PC-9 (cell line): ENCODE measurements at regions not wholly inside any gene's neighbourhood (a gene's known extent, or its start where the extent isn't known, plus 50 kb on each side); places are given as distances from the start of the nearest gene placed in this dataset.

ENCODE experiments used
- EZH2 ChIP-seq: fragments of 200-600 bp; sonication (generic); IDR thresholded peaks from 2 replicates; pipeline ENCODE4 v1.8.0; 2017; ENCODE audit warnings: antibody characterized with exemption, low read depth
- TF ChIP-seq, protein P1 (sequence below): fragments of 200-600 bp; sonication (generic); conservative IDR thresholded peaks from 2 replicates; pipeline ENCODE4 v1.6.1; 2017; ENCODE audit warnings: mixed run types, antibody characterized with exemption, mild to moderate bottlenecking, moderate library complexity

GRCh38 chr9:115367321-115367720 lies 249.4 kb upstream of the TNC start:
- TF ChIP-seq, protein P1, sequence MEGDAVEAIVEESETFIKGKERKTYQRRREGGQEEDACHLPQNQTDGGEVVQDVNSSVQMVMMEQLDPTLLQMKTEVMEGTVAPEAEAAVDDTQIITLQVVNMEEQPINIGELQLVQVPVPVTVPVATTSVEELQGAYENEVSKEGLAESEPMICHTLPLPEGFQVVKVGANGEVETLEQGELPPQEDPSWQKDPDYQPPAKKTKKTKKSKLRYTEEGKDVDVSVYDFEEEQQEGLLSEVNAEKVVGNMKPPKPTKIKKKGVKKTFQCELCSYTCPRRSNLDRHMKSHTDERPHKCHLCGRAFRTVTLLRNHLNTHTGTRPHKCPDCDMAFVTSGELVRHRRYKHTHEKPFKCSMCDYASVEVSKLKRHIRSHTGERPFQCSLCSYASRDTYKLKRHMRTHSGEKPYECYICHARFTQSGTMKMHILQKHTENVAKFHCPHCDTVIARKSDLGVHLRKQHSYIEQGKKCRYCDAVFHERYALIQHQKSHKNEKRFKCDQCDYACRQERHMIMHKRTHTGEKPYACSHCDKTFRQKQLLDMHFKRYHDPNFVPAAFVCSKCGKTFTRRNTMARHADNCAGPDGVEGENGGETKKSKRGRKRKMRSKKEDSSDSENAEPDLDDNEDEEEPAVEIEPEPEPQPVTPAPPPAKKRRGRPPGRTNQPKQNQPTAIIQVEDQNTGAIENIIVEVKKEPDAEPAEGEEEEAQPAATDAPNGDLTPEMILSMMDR = no peak
- no peak for TF ChIP-seq EZH2
